ENCODE measurements at regions not wholly inside any gene's neighbourhood (a gene's known extent, or its start where the extent isn't known, plus 50 kb on each side); places are given as distances from the start of the nearest gene placed in this dataset.

DNA sequence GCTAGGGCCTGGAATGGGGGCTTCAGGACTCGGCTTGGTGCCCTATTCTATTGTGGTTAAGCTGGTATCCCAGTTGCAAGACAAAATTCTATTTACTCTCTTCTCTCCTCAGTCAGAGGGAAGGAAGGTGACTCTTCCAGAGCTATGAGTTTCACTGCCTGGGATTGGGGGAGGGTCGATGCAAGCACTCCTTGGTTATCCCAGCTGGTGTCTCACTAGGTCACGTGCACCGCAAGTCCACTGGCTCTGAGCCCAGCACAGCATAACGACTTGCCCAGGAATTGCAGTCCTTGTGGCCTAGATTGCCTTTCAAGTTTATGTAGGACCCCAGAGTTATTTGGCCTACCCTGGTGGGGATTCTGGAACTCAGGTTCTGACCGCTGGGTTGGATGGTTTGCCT lies 958.8 kb downstream of the IGSF11 start:
- H3K4me1 Mint-ChIP-seq (ENCODE audit: low read depth): no peaks in the 10 kb centered on the region
- CTCF ChIA-PET: no interaction called here
- intact Hi-C loops (cut with micrococcal nuclease): no loop called here
- no peak overlapping the region for H3K27ac Mint-ChIP-seq
- H3K27me3 Mint-ChIP-seq: no peaks in the 10 kb centered on the region
- POLR2A ChIA-PET: no interaction called here
- H3K4me3 Mint-ChIP-seq: no peak overlapping the region
- no peak for DNase-seq
- H3K9me3 Mint-ChIP-seq: peaks cover 22% of the 10 kb centered on the region
- no peaks in the 10 kb centered on the region for H3K36me3 Mint-ChIP-seq

DNA sequence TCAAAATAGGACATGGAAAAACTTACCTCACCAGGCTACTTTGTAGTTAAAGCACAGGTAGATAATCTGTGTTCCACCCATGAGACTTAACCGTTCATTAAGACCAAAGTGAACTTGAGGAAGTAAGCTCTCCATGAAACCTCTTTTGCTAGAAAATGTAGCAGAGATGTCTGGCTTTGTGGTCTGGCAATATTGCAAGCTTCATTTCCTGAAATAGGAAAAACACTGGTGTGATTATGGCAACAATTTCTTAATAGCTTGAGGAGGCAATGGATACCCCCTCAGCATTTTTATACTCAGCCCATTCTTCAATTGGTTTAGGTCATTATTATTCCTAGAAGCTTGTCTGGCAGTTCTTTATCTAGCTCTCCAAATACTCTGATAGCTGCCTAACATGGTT lies 957.3 kb downstream of the IGSF11 start:
- Mint-ChIP-seq H3K27ac (no peak overlapping the region), H3K27me3 (no peaks in the 10 kb centered on the region), H3K9me3 (peaks cover 21% of the 10 kb centered on the region), H3K4me1 (ENCODE audit: low read depth) (no peaks in the 10 kb centered on the region), H3K36me3 (no peaks in the 10 kb centered on the region), H3K4me3 (no peak overlapping the region)
- intact Hi-C loops (cut with micrococcal nuclease): no loop called here
- POLR2A ChIA-PET: no interaction called here
- CTCF ChIA-PET: no interaction called here
- no peak for DNase-seq

DNA sequence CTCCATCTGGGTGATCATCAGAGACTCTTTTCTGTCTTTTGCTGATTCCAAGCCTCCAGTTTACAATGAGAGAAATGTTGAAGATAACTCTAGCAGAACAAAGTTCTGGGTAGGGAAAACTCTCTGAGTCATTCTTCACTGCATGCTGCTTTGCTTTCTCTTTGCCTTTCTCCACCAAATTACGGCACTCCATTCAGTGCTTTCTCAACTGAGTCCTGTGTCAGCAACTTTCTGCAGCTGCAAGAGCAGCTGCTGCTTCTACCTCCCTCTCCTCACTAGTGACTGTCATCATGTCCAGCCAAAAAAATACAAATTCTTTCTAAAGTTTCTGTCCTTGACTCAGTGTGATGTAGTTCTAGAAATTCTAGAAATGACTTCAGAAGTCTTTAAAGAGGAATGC lies 953.8 kb downstream of the IGSF11 start:
- Mint-ChIP-seq H3K27me3 (no peaks in the 10 kb centered on the region), H3K4me3 (no peak overlapping the region), H3K9me3 (peaks cover 8% of the 10 kb centered on the region), H3K4me1 (ENCODE audit: low read depth) (no peaks in the 10 kb centered on the region), H3K36me3 (no peaks in the 10 kb centered on the region), H3K27ac (no peak overlapping the region)
- intact Hi-C loops (cut with micrococcal nuclease): no loop called here
- no peak for DNase-seq
- CTCF ChIA-PET: no interaction called here
- POLR2A ChIA-PET: no interaction called here

DNA sequence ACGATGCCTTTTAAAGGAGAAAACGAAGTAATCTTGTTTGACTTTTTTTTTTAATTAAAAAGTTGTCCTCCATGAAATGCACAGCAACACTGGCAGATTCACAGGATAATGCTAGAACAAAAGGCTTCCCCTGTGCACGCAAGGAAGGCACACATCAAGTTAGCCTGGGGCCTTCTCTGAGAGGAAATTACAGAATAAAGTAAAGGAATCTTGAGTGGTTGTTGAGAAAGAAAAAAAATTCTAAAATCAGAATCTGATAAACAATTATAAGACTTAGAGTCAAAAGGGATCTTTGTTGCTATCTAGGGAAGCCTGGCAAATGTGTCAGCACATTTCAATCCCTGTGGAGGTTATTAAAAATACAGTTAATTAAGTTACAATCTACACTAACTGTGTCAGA lies 946.0 kb downstream of the IGSF11 start:
- Mint-ChIP-seq H3K4me3 (no peak overlapping the region), H3K27ac (no peak overlapping the region), H3K4me1 (ENCODE audit: low read depth) (no peaks in the 10 kb centered on the region), H3K9me3 (peaks cover 14% of the 10 kb centered on the region), H3K36me3 (no peaks in the 10 kb centered on the region), H3K27me3 (no peaks in the 10 kb centered on the region)
- POLR2A ChIA-PET: no interaction called here
- intact Hi-C loops (cut with micrococcal nuclease): no loop called here
- DNase-seq: no peak
- CTCF ChIA-PET: no interaction called here

DNA sequence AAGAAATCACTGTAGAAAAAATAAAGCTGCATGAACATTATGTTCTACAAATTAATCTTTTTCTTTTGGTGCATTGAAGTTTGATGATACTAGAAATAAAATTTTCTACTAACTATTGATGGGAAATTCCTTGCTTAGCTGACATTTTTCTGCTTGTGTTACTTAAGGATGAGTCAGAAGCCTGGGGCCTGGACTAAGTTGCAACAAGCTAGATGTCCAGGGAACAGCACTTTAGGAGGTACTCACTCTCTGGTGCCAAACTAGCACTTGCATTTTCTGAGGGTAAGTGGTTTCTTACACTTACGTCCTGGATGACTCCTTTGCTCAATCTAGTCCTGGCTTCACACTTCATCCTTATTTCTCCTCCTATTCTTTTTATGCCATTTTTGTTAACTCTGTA lies 945.1 kb downstream of the IGSF11 start:
- no peak overlapping the region for H3K27ac Mint-ChIP-seq
- no peak overlapping the region for H3K4me3 Mint-ChIP-seq
- intact Hi-C loops (cut with micrococcal nuclease): no loop called here
- no peaks in the 10 kb centered on the region for H3K4me1 Mint-ChIP-seq (ENCODE audit: low read depth)
- no peak for DNase-seq
- H3K36me3 Mint-ChIP-seq: no peaks in the 10 kb centered on the region
- peaks cover 22% of the 10 kb centered on the region for H3K9me3 Mint-ChIP-seq
- H3K27me3 Mint-ChIP-seq: no peaks in the 10 kb centered on the region
- POLR2A ChIA-PET: no interaction called here
- CTCF ChIA-PET: no interaction called here

DNA sequence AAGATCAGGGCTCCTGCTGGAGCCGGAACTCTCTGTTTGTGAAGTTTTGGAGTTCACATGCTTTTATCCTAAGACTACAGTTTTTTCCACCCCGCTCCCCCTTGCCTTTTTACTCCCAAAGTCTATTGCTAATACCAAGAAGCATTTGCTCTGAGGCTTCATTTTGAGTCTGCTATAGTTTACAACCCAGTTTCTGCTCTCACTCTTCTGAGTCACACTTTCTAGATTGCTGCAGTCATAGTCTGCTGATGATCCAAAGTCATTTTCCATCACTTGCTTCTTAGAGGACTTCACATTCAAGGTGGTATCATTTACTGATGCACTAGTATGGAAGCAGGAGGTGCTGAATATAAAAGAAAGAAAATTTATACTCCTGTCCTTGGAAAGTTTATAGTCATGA lies 937.4 kb downstream of the IGSF11 start:
- H3K4me1 Mint-ChIP-seq (ENCODE audit: low read depth): no peaks in the 10 kb centered on the region
- H3K4me3 Mint-ChIP-seq: no peak overlapping the region
- no peaks in the 10 kb centered on the region for H3K27me3 Mint-ChIP-seq
- H3K9me3 Mint-ChIP-seq: peaks cover 37% of the 10 kb centered on the region
- no peak for DNase-seq
- H3K27ac Mint-ChIP-seq: no peak overlapping the region
- ChIA-PET CTCF (no interaction called here), POLR2A (no interaction called here)
- no peaks in the 10 kb centered on the region for H3K36me3 Mint-ChIP-seq
- intact Hi-C loops (cut with micrococcal nuclease): no loop called here

DNA sequence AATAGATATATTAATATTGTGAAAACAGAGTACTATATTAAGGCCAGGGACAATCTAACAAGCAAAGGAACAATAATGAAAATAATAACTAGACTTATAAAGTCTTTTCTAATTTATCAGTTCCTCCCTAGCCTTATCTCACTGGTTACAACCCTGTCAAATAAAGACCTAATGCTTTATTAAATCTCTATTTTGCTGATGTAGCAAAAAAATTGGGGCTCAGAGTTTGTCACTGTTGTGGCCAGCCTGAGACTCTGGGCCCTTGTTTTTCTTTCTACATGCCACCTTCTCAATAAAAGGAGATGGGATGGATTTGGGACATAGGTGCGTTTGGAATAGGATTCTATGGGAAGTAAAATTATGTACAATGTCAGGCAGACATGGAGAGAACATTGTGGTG lies 937.0 kb downstream of the IGSF11 start:
- Mint-ChIP-seq H3K9me3 (peaks cover 35% of the 10 kb centered on the region), H3K36me3 (no peaks in the 10 kb centered on the region), H3K27ac (no peak overlapping the region), H3K4me1 (ENCODE audit: low read depth) (no peaks in the 10 kb centered on the region), H3K27me3 (no peaks in the 10 kb centered on the region), H3K4me3 (no peak overlapping the region)
- intact Hi-C loops (cut with micrococcal nuclease): no loop called here
- ChIA-PET POLR2A (no interaction called here), CTCF (no interaction called here)
- DNase-seq: no peak

DNA sequence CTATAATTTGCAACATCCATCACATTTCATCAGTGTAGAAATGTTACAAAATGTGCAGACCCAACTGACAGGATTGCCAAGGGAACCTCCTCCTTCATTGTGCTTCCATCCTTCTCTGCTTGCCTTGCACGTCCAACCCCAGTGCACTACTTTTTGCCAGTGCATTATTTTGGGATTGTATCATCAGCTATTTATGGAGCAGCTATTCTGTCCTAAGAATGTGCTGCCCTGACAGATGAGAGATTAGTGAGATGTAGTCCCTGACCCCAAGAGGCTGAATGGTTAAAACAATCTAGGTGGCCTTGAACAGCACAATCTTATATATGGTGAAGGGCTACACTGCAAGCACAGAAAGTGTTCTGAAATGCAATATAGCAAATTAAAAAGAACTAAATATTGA lies 935.8 kb downstream of the IGSF11 start:
- Mint-ChIP-seq H3K27me3 (no peaks in the 10 kb centered on the region), H3K4me3 (no peak overlapping the region), H3K36me3 (no peaks in the 10 kb centered on the region), H3K27ac (no peak overlapping the region), H3K9me3 (peaks cover 26% of the 10 kb centered on the region), H3K4me1 (ENCODE audit: low read depth) (no peaks in the 10 kb centered on the region)
- ChIA-PET CTCF (no interaction called here), POLR2A (no interaction called here)
- no peak for DNase-seq
- intact Hi-C loops (cut with micrococcal nuclease): no loop called here

DNA sequence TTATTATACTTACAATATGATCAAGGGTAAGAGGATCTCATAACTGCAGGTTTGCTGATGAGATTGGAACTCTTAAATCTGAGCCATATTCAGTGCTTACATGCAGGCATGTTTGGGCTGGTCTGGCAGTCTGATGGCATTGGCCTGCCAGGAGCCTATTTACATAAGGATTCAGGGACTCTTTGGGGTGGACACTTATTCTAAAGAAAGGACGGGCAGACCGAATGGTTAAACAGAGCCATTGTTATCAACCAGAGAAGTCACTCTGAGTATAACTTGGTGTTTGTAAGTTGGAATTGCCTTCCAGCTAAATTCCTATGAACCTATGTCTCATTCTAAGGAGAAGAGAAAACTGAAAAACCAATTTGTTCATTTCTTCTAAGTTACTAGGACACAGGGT lies 932.8 kb downstream of the IGSF11 start:
- no peaks in the 10 kb centered on the region for H3K27me3 Mint-ChIP-seq
- POLR2A ChIA-PET: no interaction called here
- intact Hi-C loops (cut with micrococcal nuclease): no loop called here
- no peaks in the 10 kb centered on the region for H3K36me3 Mint-ChIP-seq
- no peak overlapping the region for H3K4me3 Mint-ChIP-seq
- DNase-seq: no peak
- CTCF ChIA-PET: no interaction called here
- peaks cover 11% of the 10 kb centered on the region for H3K9me3 Mint-ChIP-seq
- H3K27ac Mint-ChIP-seq: no peak overlapping the region
- H3K4me1 Mint-ChIP-seq (ENCODE audit: low read depth): no peaks in the 10 kb centered on the region

DNA sequence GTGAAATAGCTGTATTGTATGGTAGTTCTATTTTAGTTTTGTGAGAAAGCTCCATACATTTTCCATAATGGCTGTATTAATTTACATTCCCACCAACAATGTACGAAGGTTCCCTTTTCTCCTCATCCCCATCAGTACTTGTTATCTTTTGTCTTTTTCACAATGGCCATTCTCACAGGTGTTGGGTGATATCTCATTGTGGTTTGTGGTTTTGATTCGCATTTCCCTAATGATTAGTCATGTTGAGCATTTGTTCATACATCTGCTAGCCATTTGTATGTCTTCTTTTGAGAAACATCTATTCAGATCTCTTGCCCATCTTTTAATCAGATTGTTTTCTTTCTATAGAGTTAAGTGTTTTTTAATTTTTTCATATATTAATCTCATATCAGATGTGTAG lies 931.9 kb downstream of the IGSF11 start:
- Mint-ChIP-seq H3K36me3 (no peaks in the 10 kb centered on the region), H3K4me1 (ENCODE audit: low read depth) (no peaks in the 10 kb centered on the region), H3K27me3 (no peaks in the 10 kb centered on the region), H3K4me3 (no peak overlapping the region), H3K9me3 (peaks cover 8% of the 10 kb centered on the region), H3K27ac (no peak overlapping the region)
- POLR2A ChIA-PET: no interaction called here
- no peak for DNase-seq
- intact Hi-C loops (cut with micrococcal nuclease): no loop called here
- CTCF ChIA-PET: no interaction called here

DNA sequence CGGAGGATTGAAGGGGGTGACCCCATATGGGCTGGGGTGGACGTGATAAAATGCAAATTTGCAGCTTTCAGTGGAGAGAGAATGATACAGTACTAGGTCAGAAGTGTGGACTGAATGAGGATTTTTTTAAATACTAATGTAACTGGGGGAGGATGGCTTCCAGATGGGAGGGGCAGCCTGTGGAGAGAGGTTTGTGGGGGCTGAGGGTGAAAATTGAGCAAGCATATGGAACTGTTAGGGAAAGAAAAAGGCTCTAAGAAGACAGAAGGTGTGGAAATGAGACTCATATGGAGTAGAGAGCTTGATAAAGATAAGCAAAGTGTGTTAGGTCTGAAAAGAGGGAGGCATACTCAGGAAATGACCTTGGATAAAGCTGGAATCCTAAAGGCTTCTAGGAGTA lies 926.4 kb downstream of the IGSF11 start:
- intact Hi-C loops (cut with micrococcal nuclease): no loop called here

DNA sequence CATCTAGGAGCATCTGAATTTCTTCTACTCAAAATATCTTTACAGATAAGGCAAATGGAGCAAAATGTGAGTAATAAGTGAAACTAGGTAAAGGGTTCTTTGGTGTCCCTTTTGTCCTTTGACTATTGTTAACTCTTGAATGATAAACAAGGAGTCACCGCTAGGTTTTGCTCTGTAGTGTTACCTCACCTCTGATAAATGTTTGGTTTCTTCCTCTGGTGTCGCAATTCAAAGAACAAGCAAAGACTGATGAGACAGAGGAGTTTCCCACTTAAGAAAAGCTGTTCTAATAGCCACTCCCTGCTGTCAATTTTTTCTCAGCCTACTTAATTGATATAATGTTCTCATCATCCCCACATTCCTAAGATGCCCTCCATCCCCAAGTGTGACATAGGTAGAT lies 925.9 kb downstream of the IGSF11 start:
- intact Hi-C loops (cut with micrococcal nuclease): no loop called here
- Mint-ChIP-seq H3K4me1 (ENCODE audit: low read depth) (no peaks in the 10 kb centered on the region), H3K36me3 (no peaks in the 10 kb centered on the region), H3K9me3 (peaks cover 2% of the 10 kb centered on the region), H3K27ac (no peak overlapping the region), H3K27me3 (no peaks in the 10 kb centered on the region), H3K4me3 (no peak overlapping the region)
- ChIA-PET CTCF (no interaction called here), POLR2A (no interaction called here)
- no peak for DNase-seq

More for the DNA sequence above, 926.4 kb downstream of the IGSF11 start:
- ChIA-PET POLR2A (no interaction called here), CTCF (no interaction called here)
- Mint-ChIP-seq H3K27ac (no peak overlapping the region), H3K27me3 (no peaks in the 10 kb centered on the region), H3K36me3 (no peaks in the 10 kb centered on the region), H3K4me1 (ENCODE audit: low read depth) (no peaks in the 10 kb centered on the region), H3K9me3 (peaks cover 2% of the 10 kb centered on the region), H3K4me3 (no peak overlapping the region)
- no peak for DNase-seq

DNA sequence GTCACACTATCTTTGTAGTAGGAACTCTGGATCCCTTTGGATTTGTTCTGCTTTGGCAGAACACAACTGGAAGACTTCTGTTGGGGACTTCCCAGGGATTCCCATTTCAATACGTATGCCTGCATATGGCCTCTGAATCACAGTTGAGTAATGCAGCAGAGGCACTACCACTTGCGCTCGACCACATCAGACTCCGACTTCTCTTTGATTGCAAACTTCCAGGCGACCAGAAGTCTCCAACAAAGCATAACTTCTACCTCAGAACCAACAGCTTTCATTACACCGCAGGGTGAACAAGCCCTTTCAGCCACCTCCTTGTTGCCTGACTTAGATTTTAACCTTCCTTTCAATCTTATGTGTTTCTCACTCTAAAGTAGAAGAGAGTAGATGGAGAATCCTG lies 924.4 kb downstream of the IGSF11 start:
- Mint-ChIP-seq H3K9me3 (no peaks in the 10 kb centered on the region), H3K27me3 (no peaks in the 10 kb centered on the region), H3K36me3 (no peaks in the 10 kb centered on the region), H3K4me1 (ENCODE audit: low read depth) (no peaks in the 10 kb centered on the region), H3K27ac (no peak overlapping the region), H3K4me3 (no peak overlapping the region)
- intact Hi-C loops (cut with micrococcal nuclease): no loop called here
- no peak for DNase-seq
- ChIA-PET POLR2A (no interaction called here), CTCF (no interaction called here)

DNA sequence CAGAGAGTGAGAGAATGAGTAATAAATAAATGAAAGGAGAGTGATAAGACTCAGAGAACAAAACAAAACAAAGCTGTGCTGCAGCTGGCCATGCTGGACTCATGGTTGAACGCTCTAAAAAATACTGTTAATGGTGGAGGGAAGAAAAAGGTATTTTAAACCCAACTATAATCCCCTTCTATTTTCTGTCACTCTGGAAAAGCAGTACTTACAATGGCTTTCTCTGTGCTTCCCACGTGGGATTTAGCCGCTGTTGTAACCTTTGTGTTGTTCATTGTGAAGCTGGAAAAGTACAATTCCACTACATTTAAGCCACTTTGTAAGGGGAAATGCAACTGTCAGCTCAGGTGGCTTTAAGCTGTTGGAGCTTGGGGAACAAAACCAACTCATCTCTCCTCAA lies 917.7 kb downstream of the IGSF11 start:
- ChIA-PET POLR2A (no interaction called here), CTCF (no interaction called here)
- no peak overlapping the region for H3K27ac Mint-ChIP-seq
- H3K4me1 Mint-ChIP-seq (ENCODE audit: low read depth): no peaks in the 10 kb centered on the region
- DNase-seq: no peak
- no peak overlapping the region for H3K4me3 Mint-ChIP-seq
- H3K9me3 Mint-ChIP-seq: peaks cover 6% of the 10 kb centered on the region
- no peaks in the 10 kb centered on the region for H3K36me3 Mint-ChIP-seq
- H3K27me3 Mint-ChIP-seq: no peaks in the 10 kb centered on the region
- intact Hi-C loops (cut with micrococcal nuclease): no loop called here
